ENCODE measurements at regions not wholly inside any gene's neighbourhood (a gene's known extent, or its start where the extent isn't known, plus 50 kb on each side); places are given as distances from the start of the nearest gene placed in this dataset.

GRCh38 chr18:73839441-73839840, 308.2 kb downstream of the FBXO15 start:
- POLR2A ChIA-PET (ENCODE audit: low non-redundant PET): no interaction called here
- BruUV-seq (replicated peaks): no TSS peak
- intact Hi-C loops (cut with micrococcal nuclease; ENCODE audit: unreplicated experiment): no loop called here

GRCh38 chr18:73838107-73838506, 309.5 kb downstream of the FBXO15 start:
- TF ChIP-seq, protein P1, sequence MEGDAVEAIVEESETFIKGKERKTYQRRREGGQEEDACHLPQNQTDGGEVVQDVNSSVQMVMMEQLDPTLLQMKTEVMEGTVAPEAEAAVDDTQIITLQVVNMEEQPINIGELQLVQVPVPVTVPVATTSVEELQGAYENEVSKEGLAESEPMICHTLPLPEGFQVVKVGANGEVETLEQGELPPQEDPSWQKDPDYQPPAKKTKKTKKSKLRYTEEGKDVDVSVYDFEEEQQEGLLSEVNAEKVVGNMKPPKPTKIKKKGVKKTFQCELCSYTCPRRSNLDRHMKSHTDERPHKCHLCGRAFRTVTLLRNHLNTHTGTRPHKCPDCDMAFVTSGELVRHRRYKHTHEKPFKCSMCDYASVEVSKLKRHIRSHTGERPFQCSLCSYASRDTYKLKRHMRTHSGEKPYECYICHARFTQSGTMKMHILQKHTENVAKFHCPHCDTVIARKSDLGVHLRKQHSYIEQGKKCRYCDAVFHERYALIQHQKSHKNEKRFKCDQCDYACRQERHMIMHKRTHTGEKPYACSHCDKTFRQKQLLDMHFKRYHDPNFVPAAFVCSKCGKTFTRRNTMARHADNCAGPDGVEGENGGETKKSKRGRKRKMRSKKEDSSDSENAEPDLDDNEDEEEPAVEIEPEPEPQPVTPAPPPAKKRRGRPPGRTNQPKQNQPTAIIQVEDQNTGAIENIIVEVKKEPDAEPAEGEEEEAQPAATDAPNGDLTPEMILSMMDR (conservative IDR thresholded peaks at IDR 0.05; ENCODE audit: low read depth, low read length): no peak
- TF ChIP-seq EZH2 (IDR thresholded peaks at IDR 0.05; ENCODE audit: borderline replicate concordance, low read depth, low read length, poor library complexity, severe bottlenecking): no peak
- H3K4me3 ChIP-seq (ENCODE audit: low read depth, low read length, poor library complexity, severe bottlenecking): no peak overlapping the region
- POLR2A ChIA-PET (ENCODE audit: low non-redundant PET): no interaction called here
- CTCF ChIA-PET: no interaction called here
- intact Hi-C loops (cut with micrococcal nuclease; ENCODE audit: unreplicated experiment): no loop called here
- no peaks in the 10 kb centered on the region for H3K4me1 ChIP-seq (ENCODE audit: insufficient read depth, low read length, poor library complexity, severe bottlenecking)
- H3K27ac ChIP-seq (ENCODE audit: low read depth, low read length, poor library complexity, severe bottlenecking): no peak overlapping the region
- no peak for DNase-seq (ENCODE audit: low spot score)
- H3K9me3 ChIP-seq (ENCODE audit: low read depth, low read length, poor library complexity, severe bottlenecking): no peaks in the 10 kb centered on the region
- no peaks in the 10 kb centered on the region for H3K27me3 ChIP-seq (replicated peaks; ENCODE audit: insufficient read depth, low read depth, low read length, poor library complexity)
- BruUV-seq (replicated peaks): no TSS peak
- H3K36me3 ChIP-seq (ENCODE audit: insufficient read depth, low read length, poor library complexity, severe bottlenecking): no peaks in the 10 kb centered on the region

More at GRCh38 chr18:73839441-73839840, 308.2 kb downstream of the FBXO15 start:
- Histone ChIP-seq H3K36me3 (ENCODE audit: insufficient read depth, low read length, poor library complexity, severe bottlenecking) (no peaks in the 10 kb centered on the region), H3K9me3 (ENCODE audit: low read depth, low read length, poor library complexity, severe bottlenecking) (no peaks in the 10 kb centered on the region), H3K27me3 (replicated peaks; ENCODE audit: insufficient read depth, low read depth, low read length, poor library complexity) (no peaks in the 10 kb centered on the region), H3K4me1 (ENCODE audit: insufficient read depth, low read length, poor library complexity, severe bottlenecking) (no peaks in the 10 kb centered on the region), H3K27ac (ENCODE audit: low read depth, low read length, poor library complexity, severe bottlenecking) (no peak overlapping the region), H3K4me3 (ENCODE audit: low read depth, low read length, poor library complexity, severe bottlenecking) (no peak overlapping the region)
- no peak for DNase-seq (ENCODE audit: low spot score)
- CTCF ChIA-PET: no interaction called here
- no peak for TF ChIP-seq EZH2 (IDR thresholded peaks at IDR 0.05; ENCODE audit: borderline replicate concordance, low read depth, low read length, poor library complexity, severe bottlenecking)

GRCh38 chr18:73835656-73836364, 311.8 kb downstream of the FBXO15 start:
- TF ChIP-seq, protein P1 (conservative IDR thresholded peaks at IDR 0.05; ENCODE audit: low read depth, low read length): no peak
- BruUV-seq (replicated peaks): no TSS peak
- no peaks in the 10 kb centered on the region for H3K9me3 ChIP-seq (ENCODE audit: low read depth, low read length, poor library complexity, severe bottlenecking)
- CTCF ChIA-PET: no interaction called here
- no peaks in the 10 kb centered on the region for H3K4me1 ChIP-seq (ENCODE audit: insufficient read depth, low read length, poor library complexity, severe bottlenecking)
- H3K4me3 ChIP-seq (ENCODE audit: low read depth, low read length, poor library complexity, severe bottlenecking): no peak overlapping the region
- POLR2A ChIA-PET (ENCODE audit: low non-redundant PET): no interaction called here
- intact Hi-C loops (cut with micrococcal nuclease; ENCODE audit: unreplicated experiment): no loop called here
- DNase-seq (ENCODE audit: low spot score): no peak
- H3K36me3 ChIP-seq (ENCODE audit: insufficient read depth, low read length, poor library complexity, severe bottlenecking): no peaks in the 10 kb centered on the region
- no peaks in the 10 kb centered on the region for H3K27me3 ChIP-seq (replicated peaks; ENCODE audit: insufficient read depth, low read depth, low read length, poor library complexity)
- H3K27ac ChIP-seq (ENCODE audit: low read depth, low read length, poor library complexity, severe bottlenecking): no peak overlapping the region

GRCh38 chr18:73835039-73835438, 312.6 kb downstream of the FBXO15 start:
- H3K27ac ChIP-seq (ENCODE audit: low read depth, low read length, poor library complexity, severe bottlenecking): no peak overlapping the region
- H3K27me3 ChIP-seq (replicated peaks; ENCODE audit: insufficient read depth, low read depth, low read length, poor library complexity): no peaks in the 10 kb centered on the region
- CTCF ChIA-PET: no interaction called here
- H3K9me3 ChIP-seq (ENCODE audit: low read depth, low read length, poor library complexity, severe bottlenecking): no peaks in the 10 kb centered on the region
- no peaks in the 10 kb centered on the region for H3K36me3 ChIP-seq (ENCODE audit: insufficient read depth, low read length, poor library complexity, severe bottlenecking)
- TF ChIP-seq, protein P1 (conservative IDR thresholded peaks at IDR 0.05; ENCODE audit: low read depth, low read length): no peak
- intact Hi-C loops (cut with micrococcal nuclease; ENCODE audit: unreplicated experiment): no loop called here
- BruUV-seq (replicated peaks): no TSS peak
- H3K4me3 ChIP-seq (ENCODE audit: low read depth, low read length, poor library complexity, severe bottlenecking): no peak overlapping the region
- POLR2A ChIA-PET (ENCODE audit: low non-redundant PET): no interaction called here
- DNase-seq (ENCODE audit: low spot score): no peak
- H3K4me1 ChIP-seq (ENCODE audit: insufficient read depth, low read length, poor library complexity, severe bottlenecking): no peaks in the 10 kb centered on the region

Data from A673 (cell line).